Fibroblast of the conjunctiva (primary cell): ENCODE measurements at regions not wholly inside any gene's neighbourhood (a gene's known extent, or its start where the extent isn't known, plus 50 kb on each side); places are given as distances from the start of the nearest gene placed in this dataset.

Experiments
- DNase-seq: peaks from one replicate; pipeline ENCODE4 v3.0.0-alpha.2; 2010; ENCODE audit warnings: low read depth

DNA sequence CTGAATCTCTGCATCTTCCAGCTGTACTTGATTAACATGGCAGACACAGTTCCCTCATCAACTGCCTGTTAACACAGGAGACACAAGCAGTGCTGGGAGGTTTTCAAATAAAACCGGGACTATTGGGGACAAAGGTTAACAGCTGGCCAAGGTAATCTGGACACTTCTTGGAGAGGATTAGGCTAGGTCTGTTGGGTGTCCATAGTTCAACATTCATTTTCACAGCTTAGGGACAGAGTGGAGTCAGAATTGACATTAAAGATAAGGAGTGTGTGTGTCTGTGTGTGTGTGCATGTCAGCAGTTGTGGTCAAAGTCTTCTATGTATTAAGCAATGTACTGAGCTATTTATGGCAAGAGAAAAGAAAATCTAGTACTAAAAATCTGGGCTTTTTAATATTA is 216.2 kb downstream of the MED10 start:
- DNase-seq: no peak

DNA sequence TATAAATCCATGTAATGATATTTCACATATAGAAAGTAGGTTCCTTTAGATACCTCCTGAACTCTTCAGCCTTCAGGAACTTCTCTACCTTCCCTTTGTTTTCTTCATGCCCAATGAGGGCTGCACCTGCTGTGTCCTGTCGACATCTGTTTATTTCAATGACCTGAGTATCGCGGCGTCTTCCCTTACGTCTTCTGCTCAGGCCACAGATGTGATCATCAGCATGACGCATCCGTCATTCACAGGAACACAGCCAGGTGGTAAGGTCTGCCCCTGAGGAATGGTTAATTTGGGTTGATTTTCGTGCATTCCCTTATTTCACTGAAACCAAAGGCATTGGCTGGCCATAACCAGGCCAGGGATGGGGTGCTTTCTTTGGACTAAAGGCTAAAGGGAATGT is 217.1 kb downstream of the MED10 start:
- DNase-seq: no peak

DNA sequence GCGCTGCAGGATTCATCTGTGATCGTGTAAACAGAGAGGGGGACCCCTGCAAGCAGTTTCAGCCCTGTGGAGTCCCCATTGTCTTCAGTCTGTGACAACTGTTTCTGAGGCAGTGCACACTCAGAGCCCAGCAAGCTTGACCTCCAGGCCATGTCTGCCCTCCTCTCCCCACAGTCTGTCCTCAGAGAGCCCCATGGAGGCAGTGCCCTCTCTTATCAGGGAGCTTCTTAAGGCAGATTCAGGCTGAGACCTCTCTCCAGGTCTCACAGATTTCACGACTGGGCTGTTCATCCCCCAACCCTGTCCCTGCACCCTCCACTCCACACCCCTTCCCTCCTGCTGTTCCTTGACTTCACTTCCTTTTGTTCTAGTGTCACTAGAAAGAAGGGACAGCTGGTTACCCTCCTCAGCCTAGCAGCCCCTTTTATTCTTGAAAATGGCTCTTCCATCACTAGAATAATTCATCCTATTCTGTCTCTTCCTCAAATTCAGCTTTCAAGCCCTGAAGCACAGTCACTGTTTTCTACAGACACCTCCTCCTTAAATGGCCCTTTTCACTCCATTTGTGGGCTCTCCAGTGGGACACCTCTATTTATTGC is 218.4 kb downstream of the MED10 start:
- no peak for DNase-seq

DNA sequence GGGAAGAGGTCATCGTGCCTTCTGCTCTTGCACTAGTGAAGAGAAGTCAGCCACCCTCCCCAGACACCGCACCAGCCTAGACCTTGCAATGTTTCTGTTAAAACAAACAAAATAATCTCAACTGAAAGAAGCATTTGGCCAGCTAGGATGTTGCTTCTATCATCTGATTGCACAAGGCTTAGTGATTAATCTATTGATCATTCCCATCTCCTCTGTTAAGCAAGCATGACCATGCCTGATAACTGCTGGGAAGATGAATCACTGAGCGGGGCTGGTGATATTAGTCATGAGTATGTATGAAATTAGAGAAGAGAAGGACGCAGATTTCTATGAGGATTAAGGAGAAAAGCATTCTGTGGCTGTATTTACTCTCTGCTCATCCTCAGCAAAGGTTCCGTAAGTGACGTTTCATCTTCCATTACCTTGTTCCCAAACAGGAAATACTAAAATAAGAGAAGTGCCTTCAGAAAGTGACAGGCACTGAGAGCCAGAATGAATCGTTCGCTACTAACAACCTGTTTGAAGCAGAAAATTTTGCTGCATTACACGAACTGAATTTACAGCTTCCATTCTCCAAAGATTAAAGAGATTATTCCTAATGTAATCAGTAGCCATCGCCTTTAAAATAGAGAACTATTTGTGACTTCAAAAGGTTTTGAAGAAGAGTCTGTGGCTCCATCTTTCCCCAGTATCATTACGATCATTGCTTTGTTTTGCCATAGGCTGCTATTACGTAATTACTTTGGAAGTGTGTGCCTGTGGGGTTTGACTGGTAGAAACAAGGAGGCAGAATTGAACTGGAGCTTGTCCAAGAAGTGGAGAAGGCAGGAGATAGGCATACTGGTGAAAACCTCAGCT is 219.1 kb downstream of the MED10 start:
- DNase-seq: peak; percentile 60

DNA sequence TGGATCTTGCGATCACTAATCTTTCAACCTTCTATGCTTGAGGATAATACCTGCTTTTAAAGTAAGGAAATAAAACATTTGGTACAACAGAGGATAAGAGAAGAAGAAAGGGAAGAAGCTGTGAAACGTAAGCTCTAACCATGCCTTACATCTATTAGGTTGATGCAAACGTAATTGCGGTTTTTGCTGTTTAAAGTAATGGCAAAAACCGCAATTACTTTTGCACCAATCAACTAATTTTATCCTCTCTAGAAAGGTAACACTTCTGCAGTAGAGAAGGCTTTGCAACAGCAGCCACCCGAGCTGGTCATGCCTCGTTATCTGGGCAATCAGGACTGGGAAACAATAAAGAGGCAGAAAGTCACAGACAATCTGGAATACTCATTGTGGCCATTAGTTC is 224.1 kb downstream of the MED10 start:
- no peak for DNase-seq

DNA sequence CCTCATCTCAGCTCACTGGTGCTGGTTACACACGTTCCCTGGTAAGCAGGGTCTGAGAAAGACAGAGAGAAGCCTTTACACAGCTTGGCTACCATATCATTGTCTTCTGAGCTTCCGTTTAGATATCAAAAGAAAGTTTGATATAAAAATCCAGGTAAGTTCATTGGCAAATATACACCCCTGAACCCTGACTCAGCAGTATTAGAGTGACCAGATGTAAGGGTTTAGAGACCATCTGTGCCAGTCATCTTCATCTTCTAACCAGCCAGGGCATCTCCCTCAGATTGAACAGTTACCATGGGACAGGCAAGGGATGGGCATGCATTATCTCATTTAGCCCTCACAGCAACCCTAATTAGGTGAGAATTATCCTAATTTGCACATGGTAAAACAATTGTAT is 232.1 kb downstream of the MED10 start:
- no peak for DNase-seq

DNA sequence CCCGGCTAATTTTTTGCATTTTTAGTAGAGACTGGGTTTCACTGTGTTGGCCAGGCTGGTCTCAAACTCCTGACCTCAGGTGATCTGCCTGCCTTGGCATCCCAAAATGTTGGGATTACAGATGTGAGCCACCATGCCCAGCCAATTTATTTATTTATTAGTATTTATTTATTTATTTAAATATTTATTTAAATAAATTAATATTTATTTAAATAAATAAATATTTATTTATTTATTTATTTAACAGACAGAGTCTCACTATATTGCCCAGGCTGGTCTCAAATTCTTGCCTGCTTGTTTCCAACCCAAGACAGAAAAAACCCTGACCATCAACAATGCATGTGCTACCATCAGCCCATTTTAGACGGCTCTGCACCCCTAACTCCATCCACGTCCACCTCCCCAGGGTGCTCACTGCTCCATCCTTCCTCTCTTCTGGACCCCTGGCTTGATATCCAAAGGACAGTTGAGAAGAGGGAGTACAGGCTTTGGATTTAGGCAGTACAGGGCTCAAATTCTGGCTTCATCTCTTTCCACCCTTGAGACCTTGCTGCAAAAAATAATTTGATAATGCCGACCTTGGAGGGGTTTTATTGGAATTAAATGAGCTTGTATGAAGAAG is 232.6 kb downstream of the MED10 start:
- no peak for DNase-seq

DNA sequence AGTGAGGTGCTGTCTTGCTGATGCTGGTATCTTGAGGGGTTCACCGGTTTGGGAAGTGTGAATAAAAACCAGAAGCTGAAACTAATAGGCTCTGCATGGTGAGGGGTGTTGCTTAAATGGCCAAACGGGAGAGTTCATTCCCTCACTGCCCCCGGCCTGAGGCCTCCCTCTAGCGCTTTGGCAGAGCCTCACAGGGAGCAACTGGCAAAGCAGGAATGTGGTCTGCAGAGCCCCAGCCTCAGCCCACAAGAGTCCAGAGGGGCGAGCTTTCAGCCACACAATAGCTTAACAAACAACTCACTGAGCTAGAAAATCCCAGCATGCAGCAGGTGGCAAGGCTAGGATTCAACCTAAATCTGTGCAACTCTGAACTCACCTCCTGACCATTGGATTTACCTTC is 234.8 kb downstream of the MED10 start:
- DNase-seq: no peak

DNA sequence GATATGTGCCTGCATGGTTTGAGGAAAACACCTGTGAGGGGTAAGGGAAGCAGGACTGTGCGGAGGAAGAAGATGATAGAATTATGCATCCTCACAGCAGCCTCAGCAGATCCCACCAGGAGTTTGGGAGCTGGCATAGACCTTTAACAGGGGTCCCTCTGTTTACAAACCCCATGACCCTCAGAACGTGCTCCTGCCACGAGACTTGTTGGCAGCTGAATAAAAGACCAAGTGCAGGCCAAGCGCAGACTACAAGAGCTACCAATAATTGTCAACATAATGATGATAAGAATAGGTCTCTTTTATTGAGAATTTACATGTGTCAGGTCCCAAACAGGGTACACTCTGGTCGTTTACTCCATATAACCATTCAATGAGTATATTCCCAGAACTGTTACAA is 236.0 kb downstream of the MED10 start:
- no peak for DNase-seq

DNA sequence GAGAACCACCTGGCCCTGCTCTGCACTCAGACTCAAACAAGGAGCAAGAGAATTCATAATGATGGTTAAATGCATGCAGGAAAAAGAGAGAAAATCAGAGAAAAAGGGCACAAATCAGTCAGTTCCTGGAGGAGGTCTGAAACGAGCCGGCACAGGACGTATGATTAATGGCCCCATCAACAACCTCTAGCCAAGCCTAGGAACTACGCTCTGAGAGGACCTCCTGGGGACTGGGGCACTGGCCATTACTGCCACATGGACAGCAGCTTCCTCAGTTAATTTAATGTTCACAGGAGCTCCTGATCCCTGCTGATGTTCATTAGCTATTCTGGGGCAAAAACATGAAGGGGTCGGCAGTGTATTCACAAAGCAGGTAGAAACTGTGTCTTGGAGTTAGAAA is 238.1 kb downstream of the MED10 start:
- DNase-seq: no peak

DNA sequence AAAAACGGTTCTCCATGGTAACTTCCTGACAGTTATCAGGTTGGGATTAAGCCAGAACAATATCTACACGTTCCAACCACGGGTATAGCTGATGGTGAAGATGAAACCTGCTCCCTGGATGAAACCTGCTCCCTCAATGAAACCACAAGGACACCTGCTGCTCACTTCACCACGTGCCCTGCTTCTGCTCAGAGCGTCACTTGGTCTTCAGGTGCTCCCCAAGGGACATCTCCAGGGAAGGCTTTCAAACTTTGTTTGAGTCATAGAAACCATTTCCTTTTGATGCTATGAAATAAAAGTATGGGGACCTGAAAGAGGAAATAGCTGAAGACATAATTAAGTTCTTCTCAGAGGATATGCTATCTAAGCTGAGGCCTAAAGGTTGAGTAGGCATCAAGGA is 242.4 kb downstream of the MED10 start:
- no peak for DNase-seq

DNA sequence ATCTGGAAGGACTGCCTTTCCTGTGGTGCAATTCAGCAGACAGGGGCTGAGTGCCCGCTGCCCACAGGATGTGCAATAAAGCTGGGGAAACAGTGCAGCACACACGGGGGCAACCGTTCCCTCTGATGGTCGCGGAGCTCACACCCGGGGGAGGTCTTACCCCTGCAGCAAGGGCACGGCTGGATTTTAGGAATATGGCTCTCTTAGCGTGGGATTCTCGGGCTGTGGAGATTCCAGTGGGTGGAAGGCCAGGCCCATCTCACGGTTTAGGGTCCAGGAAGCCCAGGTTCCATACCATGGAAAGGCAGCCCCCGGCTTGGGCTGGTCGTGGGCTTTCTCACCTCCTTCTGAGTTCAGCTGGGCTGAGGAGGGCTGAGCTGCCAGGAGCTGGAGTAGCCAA is 244.1 kb downstream of the MED10 start:
- DNase-seq: no peak

DNA sequence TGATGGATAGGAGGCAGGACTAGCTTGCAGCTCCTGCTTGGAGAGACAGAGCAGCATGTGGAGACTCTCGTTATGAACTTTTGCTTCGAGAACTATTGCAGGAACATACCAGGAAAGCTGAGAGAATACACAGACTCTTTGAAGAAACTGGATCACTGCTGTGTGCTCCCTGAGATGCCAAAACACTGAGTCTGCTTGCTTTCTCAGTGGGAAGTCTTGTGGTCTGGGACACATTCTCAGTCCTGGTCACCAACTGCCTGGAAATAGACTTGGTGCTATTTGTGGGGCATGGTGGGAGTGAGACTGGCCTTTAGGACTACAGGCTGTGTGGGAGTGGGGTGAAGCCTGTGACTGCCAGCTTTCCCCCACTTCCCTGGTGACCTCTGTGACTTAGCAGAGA is 252.6 kb downstream of the MED10 start:
- no peak for DNase-seq

DNA sequence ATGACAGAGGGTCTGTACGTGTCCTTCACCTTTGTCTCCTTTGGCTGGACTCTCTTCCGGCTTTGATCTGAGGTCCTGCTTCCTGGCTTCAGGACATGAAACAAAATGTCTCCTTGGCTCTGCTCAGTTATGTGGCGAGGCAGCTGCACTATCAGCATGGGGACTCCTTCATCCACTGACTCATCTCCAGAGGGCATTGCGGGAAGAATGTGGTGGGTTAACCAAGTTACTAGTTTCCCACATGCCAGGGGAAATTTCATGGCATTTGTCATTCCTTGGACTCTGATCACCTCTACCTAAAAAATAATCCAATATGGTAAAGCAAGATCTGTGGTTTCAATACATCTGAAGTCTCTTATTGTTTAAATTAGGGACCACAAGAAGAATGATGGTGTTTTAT is 259.7 kb downstream of the MED10 start:
- no peak for DNase-seq

DNA sequence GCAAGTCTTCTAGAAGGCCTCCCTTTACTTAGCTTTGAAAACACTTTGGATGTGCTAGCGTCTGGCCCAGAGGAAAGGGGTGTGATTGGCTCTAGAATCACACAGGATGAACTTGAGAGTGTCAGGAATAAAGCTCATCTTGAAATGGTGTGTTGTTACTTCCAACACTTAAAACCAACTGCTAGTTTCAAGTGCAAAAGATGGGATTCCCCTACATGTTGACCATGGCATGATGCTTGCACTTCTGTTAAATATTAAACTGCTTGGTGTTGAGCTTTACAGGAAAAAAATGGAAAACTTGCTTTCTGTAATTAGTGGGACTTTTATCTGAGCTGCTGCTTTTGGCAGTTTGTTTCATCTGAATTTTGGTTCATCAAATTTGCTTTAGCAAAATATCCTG is 261.1 kb downstream of the MED10 start:
- no peak for DNase-seq

DNA sequence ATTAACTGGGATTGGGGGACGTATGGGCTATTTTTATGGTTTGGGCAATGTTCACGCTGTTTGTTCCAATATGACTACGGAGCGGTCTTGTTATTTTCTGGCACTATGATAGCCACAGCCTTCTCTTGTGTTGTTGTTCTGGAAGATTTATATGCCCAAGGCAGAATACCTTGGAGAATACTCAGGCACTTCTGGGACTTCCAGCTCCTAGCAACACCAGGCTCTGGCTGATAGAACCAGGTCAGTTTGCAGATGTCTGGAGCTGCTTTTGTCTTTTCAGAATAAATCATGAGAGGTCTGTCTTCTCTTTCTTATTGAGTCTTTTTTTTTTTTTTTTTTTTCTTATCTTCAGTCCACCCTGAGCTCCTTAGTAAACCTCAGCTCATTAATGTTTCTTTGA is 262.5 kb downstream of the MED10 start:
- no peak for DNase-seq

DNA sequence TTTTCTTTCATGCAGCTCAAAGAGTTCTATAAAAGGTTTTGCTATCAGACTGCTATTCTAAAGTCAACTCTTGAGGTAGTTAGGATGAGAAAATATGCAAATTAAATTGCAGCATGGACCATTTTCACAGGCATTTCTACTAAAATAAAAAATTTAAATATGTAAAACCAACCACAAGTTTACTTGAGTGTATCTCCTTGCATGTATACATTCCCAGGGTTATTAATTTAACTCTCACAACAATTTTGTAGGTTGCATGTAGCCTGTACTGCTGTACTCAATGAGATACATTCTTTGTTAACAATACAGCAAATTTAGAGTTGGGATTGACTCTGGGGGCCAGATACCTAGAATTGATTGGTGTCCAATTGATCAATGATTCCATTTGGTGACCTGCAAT is 265.8 kb downstream of the MED10 start:
- no peak for DNase-seq

DNA sequence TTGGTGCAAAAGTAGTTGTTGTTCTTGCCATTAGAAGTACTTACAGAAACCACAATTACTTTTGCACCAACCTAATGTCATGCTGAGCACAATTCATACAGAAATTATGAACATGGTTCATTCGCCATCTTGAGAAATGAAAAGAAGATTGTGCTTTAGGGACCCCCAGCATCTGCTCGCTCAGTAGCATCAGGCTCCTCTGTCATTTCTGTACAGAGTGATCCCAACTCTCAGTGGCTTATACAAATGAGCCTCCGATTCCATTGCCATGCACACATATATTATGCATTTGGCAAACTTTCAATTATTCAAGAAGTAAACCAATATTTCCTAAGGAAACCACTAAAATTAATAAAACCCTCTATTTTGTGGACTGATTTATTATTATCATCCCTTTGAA is 266.2 kb downstream of the MED10 start:
- DNase-seq: no peak

DNA sequence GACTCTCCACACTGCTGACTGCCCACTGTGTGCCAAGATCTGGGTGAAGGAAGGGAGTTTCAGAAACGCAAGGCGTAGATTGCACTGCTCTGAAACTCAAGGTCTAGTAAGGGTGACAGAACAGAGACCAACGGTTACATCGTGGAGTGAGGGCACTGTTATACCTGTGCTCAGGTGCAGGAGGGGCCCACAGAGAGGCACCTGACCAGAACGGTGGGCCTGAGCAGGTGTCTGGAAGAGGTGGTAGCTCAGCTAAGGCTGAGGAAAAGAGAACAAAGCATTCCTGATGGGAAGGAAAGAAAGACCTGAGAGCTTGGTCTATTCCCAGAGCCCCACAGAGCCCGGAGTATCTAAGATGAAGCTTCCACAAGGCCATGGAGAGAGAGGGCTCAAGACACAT is 267.2 kb downstream of the MED10 start:
- no peak for DNase-seq

DNA sequence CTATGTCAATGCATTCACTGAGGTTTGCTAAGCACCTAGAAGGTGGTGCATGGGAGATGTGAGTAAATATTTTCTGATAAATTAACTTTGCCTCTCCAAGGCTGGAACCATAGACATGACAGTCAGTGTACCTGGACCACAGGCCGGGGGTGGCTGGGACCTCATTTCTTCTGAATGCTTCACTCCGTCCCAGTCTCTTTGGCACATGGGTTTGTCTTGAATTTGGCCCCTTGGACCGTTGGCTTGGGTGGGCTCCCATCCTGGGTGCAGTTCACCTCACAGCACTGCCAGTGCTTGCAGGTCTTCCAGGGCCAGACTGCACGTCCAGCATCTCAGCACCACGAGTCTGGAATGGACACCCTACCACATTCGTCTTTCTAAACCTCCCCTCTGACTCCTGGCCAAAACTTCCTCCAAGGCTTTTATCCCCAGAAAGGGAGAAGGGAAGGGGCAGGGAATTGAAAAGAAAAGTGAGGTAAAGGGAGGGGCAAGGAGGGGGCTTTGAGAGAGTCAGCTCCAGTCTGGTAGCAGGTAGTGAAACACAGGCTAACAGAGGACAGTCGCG is 267.8 kb downstream of the MED10 start:
- DNase-seq: no peak

DNA sequence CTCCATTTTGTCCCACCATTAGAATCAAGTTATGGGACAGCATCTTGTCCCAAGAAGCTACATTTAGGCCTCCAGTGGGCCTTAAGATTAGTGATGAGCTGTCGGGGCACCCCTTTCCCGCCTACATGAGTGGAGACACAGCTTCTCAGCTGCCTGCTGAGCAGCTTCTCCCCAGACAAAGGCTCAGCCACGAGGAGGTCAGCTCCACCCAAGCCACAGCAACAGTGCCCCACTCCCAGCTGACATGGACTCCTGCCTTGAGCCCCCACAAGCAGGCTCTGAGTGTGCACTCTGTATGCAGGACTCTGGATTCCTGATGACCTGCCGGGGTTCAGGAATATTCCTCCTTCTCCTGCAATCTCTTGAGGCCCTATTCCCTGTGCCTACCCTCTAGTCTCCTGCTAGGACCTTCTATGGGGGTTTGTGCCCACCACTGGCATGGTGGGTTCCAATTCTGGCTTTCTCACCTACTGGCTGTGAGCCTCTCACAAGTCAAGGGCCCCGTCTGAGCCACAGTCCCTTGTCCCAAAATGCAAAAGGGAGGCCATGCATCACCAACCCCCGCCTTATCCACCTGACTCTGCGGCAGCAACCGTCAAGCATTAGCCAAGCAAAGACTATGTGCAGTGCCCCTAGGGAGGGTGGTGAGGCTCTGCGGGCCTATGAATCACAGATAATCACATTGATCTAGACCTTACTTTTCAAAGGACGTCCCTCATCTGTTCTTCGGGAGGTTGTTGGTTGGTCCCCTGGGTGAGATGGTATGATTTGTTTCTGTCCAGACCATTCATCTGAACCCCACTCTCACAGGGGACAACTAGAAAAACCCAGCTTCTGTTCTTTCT is 269.1 kb downstream of the MED10 start:
- DNase-seq: no peak

DNA sequence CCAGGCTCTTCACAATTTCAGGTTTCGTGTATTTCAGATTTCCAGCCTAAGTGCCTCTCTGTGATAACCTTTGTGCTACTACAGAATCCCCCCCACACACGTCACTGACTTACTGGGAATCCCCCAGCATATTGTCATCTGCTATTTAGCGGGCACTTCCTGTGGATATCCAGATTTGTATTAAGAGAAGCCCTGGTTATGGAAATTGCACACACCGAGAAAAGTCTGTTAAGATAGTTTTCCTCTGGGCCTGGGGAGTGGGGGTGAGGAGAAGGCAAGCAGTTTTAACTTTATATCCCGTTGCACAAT is 269.9 kb downstream of the MED10 start:
- no peak for DNase-seq
